HepG2 (cell line): ENCODE measurements at regions not wholly inside any gene's neighbourhood (a gene's known extent, or its start where the extent isn't known, plus 50 kb on each side); places are given as distances from the start of the nearest gene placed in this dataset.

Source experiments
- ATAC-seq: fragments of 200-7000 bp; cut with Tn5 transposase; 3 replicates; pipeline ENCODE4 v1.9.1; 2020; ENCODE audit warnings: mild to moderate bottlenecking, moderate library complexity
- BruUV-seq: library from RNA; stranded (reverse); fragments of 400-500 nt; replicated peaks from 2 replicates; lab custom pipeline; 2021; lab: Mats Ljungman, UMichigan
- CTCF ChIA-PET: fragments of 300-600 bp; formaldehyde crosslinking; extraction: SDS; loops from one replicate; lab custom pipeline; 2021; ENCODE audit warnings: low total read pairs, inconsistent platforms, low intra/inter-chr PET ratio; lab: Yijun Ruan, JAX
- POLR2A ChIA-PET: fragments of 350-600 bp; sonication (Branson Sonifier 250); formaldehyde crosslinking; loops from one replicate; lab custom pipeline; 2020; ENCODE audit warnings: antibody characterized with exemption, inconsistent platforms; lab: Yijun Ruan, JAX
- DNase-seq: peaks from one replicate; pipeline ENCODE4 v3.0.0-alpha.2; 2015; ENCODE audit warnings: low spot score
- FAIRE-seq: peaks from 3 replicates; lab custom pipeline; 2011; peaks lifted over from hg19 to GRCh38; lab: Jason Lieb, UNC
- H2AFZ ChIP-seq: one replicate; pipeline ENCODE4 v1.6.1; 2011; ENCODE audit warnings: low read length, inconsistent platforms
- H3K27ac ChIP-seq: fragments of 300-600 bp; 3 replicates; pipeline ENCODE4 v1.8.0; 2011; ENCODE audit warnings: mixed run types, mild to moderate bottlenecking, mixed read lengths, low read length, inconsistent platforms; ENCODE audit not compliant: insufficient read depth; ENCODE audit errors: extremely low read length
- H3K27me3 ChIP-seq, 2 experiments: fragments of 200-600 bp in 1 of 2; 2 replicates in 1 of 2; 3 replicates in 1 of 2; pipeline versions ENCODE4 v1.6.0 to v1.8.0; 2011; ENCODE audit warnings: low read length in 2 of 2, mild to moderate bottlenecking in 2 of 2, moderate library complexity in 2 of 2, inconsistent platforms in 1 of 2; ENCODE audit not compliant: insufficient read depth in 2 of 2, control insufficient read depth in 1 of 2
- H3K36me3 ChIP-seq, 2 experiments: fragments of 200-600 bp in 1 of 2; replicated peaks in 1 of 2; 2 replicates in 1 of 2; 3 replicates in 1 of 2; pipeline versions ENCODE4 v1.5.1 to v1.8.0; 2011; ENCODE audit warnings: low read length in 2 of 2, inconsistent platforms in 1 of 2; ENCODE audit not compliant: insufficient read depth in 2 of 2, control insufficient read depth in 1 of 2
- H3K4me1 ChIP-seq: 2 replicates; pipeline ENCODE4 v1.5.1; 2012; ENCODE audit warnings: low read length, inconsistent platforms; ENCODE audit not compliant: insufficient read depth
- H3K4me2 ChIP-seq: 2 replicates; pipeline ENCODE4 v1.6.0; 2011; ENCODE audit warnings: low read depth, low read length, inconsistent platforms
- H3K4me3 ChIP-seq, 3 experiments: fragments of 200-600 bp in 1 of 3; sonication (generic), shearing (Covaris generic) in 1 of 3; replicated peaks in 1 of 3; 2 replicates each; pipeline ENCODE4 v1.5.1; 2011 to 2016; ENCODE audit warnings: low read length in 3 of 3, inconsistent platforms in 2 of 3, low read depth in 2 of 3, mild to moderate bottlenecking in 2 of 3, control low read depth in 1 of 3, mixed read lengths in 1 of 3; ENCODE audit not compliant: insufficient read depth in 1 of 3
- H3K79me2 ChIP-seq: one replicate; pipeline ENCODE4 v1.6.1; 2011; ENCODE audit warnings: low read length, inconsistent platforms; ENCODE audit not compliant: insufficient read depth
- H3K9ac ChIP-seq: 2 replicates; pipeline ENCODE4 v1.6.0; 2011; ENCODE audit warnings: mild to moderate bottlenecking, low read depth, low read length, inconsistent platforms; ENCODE audit not compliant: insufficient read depth
- H3K9me3 ChIP-seq: 2 replicates; pipeline ENCODE4 v1.5.1; 2012; ENCODE audit warnings: mild to moderate bottlenecking, low read length
- H4K20me1 ChIP-seq: 2 replicates; pipeline ENCODE4 v1.6.0; 2011; ENCODE audit warnings: inconsistent platforms, mild to moderate bottlenecking, low read length, moderate library complexity; ENCODE audit not compliant: insufficient read depth
- FOXC1 ChIP-seq: sonication (generic); formaldehyde crosslinking; IDR thresholded peaks from 2 replicates; pipeline ENCODE4 v1.8.0; 2022; ENCODE audit warnings: mild to moderate bottlenecking, missing genetic modification reagents, borderline replicate concordance
- FOXK2 ChIP-seq: fragments of 450-650 bp; IDR thresholded peaks from 2 replicates; pipeline ENCODE4 v1.6.1; 2016
- HMG20B ChIP-seq: conservative IDR thresholded peaks from 2 replicates; pipeline ENCODE4 v1.6.1; 2016; ENCODE audit warnings: missing genetic modification reagents, missing compliant biosample characterization
- SNRNP70 ChIP-seq: fragments of 200-400 bp; formaldehyde crosslinking; IDR thresholded peaks from 2 replicates; pipeline ENCODE4 v1.6.1; 2017; ENCODE audit warnings: mild to moderate bottlenecking, low read depth, low read length, moderate library complexity
- ZNF878 ChIP-seq: sonication (generic); formaldehyde crosslinking; IDR thresholded peaks from 2 replicates; pipeline ENCODE4 v1.8.1; 2023; ENCODE audit warnings: mild to moderate bottlenecking, missing genetic modification reagents, moderate library complexity
- ZZZ3 ChIP-seq: sonication (generic); formaldehyde crosslinking; IDR thresholded peaks from 2 replicates; pipeline ENCODE4 v1.4.0; 2020; ENCODE audit warnings: missing genetic modification reagents, mild to moderate bottlenecking, borderline replicate concordance
- WGBS: methylation state at CpG from one replicate; pipeline ENCODE4 v1.1.6; 2017; ENCODE audit warnings: low lambda C conversion rate; 5-methylcytosine and 5-hydroxymethylcytosine counted together
- in situ Hi-C: cut with HindIII; loops from 2 replicates; pipeline ENCODE4 v1.10.0; 2017; ENCODE audit warnings: low pct_unique_long_range_greater_than_20kb; ENCODE audit not compliant: extremely low pct_ligation_motif_present
- intact Hi-C: fragments of 100-400 bp; cut with micrococcal nuclease; formaldehyde crosslinking; loops from one replicate; pipeline ENCODE4 v1.10.0; 2022; ENCODE audit not compliant: unreplicated experiment
- TF ChIP-seq, protein P1 (sequence below): sonication (generic); formaldehyde crosslinking; IDR thresholded peaks from 2 replicates; pipeline ENCODE4 v1.5.0; 2020; ENCODE audit warnings: mild to moderate bottlenecking, missing genetic modification reagents, borderline replicate concordance
- TF ChIP-seq, protein P2 (sequence below): sonication (generic); formaldehyde crosslinking; conservative IDR thresholded peaks from 2 replicates; pipeline ENCODE4 v1.5.0; 2020; ENCODE audit warnings: missing genetic modification reagents
- TF ChIP-seq, protein P3 (sequence below): sonication (generic); formaldehyde crosslinking; IDR thresholded peaks from 2 replicates; pipeline ENCODE4 v1.4.0; 2020; ENCODE audit warnings: missing genetic modification reagents
- TF ChIP-seq, protein P4 (sequence below): sonication (generic); formaldehyde crosslinking; conservative IDR thresholded peaks from 2 replicates; pipeline ENCODE4 v1.4.0; 2020; ENCODE audit warnings: mild to moderate bottlenecking, missing genetic modification reagents, moderate library complexity

DNA sequence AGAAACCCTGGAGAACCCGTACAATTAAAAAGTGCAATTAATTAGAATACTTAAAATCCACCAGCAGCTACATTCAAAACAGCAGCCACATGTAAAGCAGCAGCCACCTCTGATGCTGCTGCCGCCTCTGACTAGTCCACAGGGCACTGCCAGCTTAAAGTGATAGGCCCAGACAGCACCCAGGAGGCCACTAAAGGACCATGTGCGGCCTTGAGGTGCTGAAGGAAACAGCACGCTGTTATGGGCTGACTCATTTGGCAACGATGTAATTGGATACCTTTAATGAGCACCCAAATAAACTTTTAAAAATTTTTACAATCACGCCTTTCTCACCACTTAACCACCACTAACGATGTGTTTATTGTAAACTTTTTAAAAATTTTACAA is 209.3 kb upstream of the NCKAP5 start:
- intact Hi-C loops = no loop called here
- no peak for TF ChIP-seq SNRNP70
- no peak for TF ChIP-seq ZNF878 (CRISPR knock-in tag)
- no peak for TF ChIP-seq FOXC1
- no peak for TF ChIP-seq HMG20B
- no peak for TF ChIP-seq ZZZ3 (CRISPR knock-in tag)
- TF ChIP-seq, protein P1, sequence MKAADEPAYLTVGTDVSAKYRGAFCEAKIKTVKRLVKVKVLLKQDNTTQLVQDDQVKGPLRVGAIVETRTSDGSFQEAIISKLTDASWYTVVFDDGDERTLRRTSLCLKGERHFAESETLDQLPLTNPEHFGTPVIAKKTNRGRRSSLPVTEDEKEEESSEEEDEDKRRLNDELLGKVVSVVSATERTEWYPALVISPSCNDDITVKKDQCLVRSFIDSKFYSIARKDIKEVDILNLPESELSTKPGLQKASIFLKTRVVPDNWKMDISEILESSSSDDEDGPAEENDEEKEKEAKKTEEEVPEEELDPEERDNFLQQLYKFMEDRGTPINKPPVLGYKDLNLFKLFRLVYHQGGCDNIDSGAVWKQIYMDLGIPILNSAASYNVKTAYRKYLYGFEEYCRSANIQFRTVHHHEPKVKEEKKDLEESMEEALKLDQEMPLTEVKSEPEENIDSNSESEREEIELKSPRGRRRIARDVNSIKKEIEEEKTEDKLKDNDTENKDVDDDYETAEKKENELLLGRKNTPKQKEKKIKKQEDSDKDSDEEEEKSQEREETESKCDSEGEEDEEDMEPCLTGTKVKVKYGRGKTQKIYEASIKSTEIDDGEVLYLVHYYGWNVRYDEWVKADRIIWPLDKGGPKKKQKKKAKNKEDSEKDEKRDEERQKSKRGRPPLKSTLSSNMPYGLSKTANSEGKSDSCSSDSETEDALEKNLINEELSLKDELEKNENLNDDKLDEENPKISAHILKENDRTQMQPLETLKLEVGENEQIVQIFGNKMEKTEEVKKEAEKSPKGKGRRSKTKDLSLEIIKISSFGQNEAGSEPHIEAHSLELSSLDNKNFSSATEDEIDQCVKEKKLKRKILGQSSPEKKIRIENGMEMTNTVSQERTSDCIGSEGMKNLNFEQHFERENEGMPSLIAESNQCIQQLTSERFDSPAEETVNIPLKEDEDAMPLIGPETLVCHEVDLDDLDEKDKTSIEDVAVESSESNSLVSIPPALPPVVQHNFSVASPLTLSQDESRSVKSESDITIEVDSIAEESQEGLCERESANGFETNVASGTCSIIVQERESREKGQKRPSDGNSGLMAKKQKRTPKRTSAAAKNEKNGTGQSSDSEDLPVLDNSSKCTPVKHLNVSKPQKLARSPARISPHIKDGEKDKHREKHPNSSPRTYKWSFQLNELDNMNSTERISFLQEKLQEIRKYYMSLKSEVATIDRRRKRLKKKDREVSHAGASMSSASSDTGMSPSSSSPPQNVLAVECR = no peak
- TF ChIP-seq, protein P2, sequence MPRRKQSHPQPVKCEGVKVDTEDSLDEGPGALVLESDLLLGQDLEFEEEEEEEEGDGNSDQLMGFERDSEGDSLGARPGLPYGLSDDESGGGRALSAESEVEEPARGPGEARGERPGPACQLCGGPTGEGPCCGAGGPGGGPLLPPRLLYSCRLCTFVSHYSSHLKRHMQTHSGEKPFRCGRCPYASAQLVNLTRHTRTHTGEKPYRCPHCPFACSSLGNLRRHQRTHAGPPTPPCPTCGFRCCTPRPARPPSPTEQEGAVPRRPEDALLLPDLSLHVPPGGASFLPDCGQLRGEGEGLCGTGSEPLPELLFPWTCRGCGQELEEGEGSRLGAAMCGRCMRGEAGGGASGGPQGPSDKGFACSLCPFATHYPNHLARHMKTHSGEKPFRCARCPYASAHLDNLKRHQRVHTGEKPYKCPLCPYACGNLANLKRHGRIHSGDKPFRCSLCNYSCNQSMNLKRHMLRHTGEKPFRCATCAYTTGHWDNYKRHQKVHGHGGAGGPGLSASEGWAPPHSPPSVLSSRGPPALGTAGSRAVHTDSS (CRISPR knock-in tag) = no peak
- TF ChIP-seq, protein P3, sequence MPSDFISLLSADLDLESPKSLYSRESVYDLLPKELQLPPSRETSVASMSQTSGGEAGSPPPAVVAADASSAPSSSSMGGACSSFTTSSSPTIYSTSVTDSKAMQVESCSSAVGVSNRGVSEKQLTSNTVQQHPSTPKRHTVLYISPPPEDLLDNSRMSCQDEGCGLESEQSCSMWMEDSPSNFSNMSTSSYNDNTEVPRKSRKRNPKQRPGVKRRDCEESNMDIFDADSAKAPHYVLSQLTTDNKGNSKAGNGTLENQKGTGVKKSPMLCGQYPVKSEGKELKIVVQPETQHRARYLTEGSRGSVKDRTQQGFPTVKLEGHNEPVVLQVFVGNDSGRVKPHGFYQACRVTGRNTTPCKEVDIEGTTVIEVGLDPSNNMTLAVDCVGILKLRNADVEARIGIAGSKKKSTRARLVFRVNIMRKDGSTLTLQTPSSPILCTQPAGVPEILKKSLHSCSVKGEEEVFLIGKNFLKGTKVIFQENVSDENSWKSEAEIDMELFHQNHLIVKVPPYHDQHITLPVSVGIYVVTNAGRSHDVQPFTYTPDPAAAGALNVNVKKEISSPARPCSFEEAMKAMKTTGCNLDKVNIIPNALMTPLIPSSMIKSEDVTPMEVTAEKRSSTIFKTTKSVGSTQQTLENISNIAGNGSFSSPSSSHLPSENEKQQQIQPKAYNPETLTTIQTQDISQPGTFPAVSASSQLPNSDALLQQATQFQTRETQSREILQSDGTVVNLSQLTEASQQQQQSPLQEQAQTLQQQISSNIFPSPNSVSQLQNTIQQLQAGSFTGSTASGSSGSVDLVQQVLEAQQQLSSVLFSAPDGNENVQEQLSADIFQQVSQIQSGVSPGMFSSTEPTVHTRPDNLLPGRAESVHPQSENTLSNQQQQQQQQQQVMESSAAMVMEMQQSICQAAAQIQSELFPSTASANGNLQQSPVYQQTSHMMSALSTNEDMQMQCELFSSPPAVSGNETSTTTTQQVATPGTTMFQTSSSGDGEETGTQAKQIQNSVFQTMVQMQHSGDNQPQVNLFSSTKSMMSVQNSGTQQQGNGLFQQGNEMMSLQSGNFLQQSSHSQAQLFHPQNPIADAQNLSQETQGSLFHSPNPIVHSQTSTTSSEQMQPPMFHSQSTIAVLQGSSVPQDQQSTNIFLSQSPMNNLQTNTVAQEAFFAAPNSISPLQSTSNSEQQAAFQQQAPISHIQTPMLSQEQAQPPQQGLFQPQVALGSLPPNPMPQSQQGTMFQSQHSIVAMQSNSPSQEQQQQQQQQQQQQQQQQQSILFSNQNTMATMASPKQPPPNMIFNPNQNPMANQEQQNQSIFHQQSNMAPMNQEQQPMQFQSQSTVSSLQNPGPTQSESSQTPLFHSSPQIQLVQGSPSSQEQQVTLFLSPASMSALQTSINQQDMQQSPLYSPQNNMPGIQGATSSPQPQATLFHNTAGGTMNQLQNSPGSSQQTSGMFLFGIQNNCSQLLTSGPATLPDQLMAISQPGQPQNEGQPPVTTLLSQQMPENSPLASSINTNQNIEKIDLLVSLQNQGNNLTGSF = no peak
- TF ChIP-seq, protein P4, sequence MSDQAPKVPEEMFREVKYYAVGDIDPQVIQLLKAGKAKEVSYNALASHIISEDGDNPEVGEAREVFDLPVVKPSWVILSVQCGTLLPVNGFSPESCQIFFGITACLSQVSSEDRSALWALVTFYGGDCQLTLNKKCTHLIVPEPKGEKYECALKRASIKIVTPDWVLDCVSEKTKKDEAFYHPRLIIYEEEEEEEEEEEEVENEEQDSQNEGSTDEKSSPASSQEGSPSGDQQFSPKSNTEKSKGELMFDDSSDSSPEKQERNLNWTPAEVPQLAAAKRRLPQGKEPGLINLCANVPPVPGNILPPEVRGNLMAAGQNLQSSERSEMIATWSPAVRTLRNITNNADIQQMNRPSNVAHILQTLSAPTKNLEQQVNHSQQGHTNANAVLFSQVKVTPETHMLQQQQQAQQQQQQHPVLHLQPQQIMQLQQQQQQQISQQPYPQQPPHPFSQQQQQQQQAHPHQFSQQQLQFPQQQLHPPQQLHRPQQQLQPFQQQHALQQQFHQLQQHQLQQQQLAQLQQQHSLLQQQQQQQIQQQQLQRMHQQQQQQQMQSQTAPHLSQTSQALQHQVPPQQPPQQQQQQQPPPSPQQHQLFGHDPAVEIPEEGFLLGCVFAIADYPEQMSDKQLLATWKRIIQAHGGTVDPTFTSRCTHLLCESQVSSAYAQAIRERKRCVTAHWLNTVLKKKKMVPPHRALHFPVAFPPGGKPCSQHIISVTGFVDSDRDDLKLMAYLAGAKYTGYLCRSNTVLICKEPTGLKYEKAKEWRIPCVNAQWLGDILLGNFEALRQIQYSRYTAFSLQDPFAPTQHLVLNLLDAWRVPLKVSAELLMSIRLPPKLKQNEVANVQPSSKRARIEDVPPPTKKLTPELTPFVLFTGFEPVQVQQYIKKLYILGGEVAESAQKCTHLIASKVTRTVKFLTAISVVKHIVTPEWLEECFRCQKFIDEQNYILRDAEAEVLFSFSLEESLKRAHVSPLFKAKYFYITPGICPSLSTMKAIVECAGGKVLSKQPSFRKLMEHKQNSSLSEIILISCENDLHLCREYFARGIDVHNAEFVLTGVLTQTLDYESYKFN (CRISPR knock-in tag) = no peak
- TF ChIP-seq FOXK2 = no peak

More for the DNA sequence above, 209.3 kb upstream of the NCKAP5 start:
- Histone ChIP-seq H3K4me1 (peaks cover 9% of the 10 kb centered on the region), H2AFZ (no peak overlapping the region), H3K9ac (no peak overlapping the region), H3K4me2 (no peak overlapping the region), H3K79me2 (no peaks in the 10 kb centered on the region), H3K27me3 (peaks cover 0 to 5% of the 10 kb centered on the region in 2 experiments; a peak in 2 of 5 replicates), H3K36me3 (no peaks in the 10 kb centered on the region), H3K27ac (no peak overlapping the region), H3K9me3 (no peaks in the 10 kb centered on the region), H3K4me3 (no peak overlapping the region), H4K20me1 (no peaks in the 10 kb centered on the region)
- ATAC-seq (peak; percentile 63), FAIRE-seq (no peak), DNase-seq (no peak)
- in situ Hi-C loops = no loop called here
- BruUV-seq = no TSS peak
- CTCF ChIA-PET = no interaction called here
- POLR2A ChIA-PET = no interaction called here
- 22% methylated on average over 7 of the region's 7 CpGs for WGBS
